Esophagus squamous epithelium (tissue), 5 donors: ENCODE measurements at regions not wholly inside any gene's neighbourhood (a gene's known extent, or its start where the extent isn't known, plus 50 kb on each side); places are given as distances from the start of the nearest gene placed in this dataset.

Experiments
- DNase-seq: peaks from one replicate; lab custom pipeline; 2025; lab: John Stamatoyannopoulos, UW
- H3K27ac ChIP-seq, 4 donors: fragments of 200-600 bp; sonication (generic); one replicate each; pipeline ENCODE4 v1.5.1; 2016 to 2019; ENCODE audit warnings: mild to moderate bottlenecking in 1 of 4
- H3K27me3 ChIP-seq, 4 donors: fragments of 200-600 bp; sonication (generic); 1 replicate in 3 of 4; 2 replicates in 1 of 4; pipeline versions ENCODE4 v1.5.1 to v1.6.0; 2017 to 2021; ENCODE audit warnings: antibody characterized with exemption in 1 of 4
- H3K36me3 ChIP-seq, 3 donors: fragments of 200-600 bp; sonication (generic); one replicate each; pipeline ENCODE4 v1.5.1; 2016 to 2019
- H3K4me1 ChIP-seq, 3 donors: fragments of 200-600 bp; sonication (generic); one replicate each; pipeline ENCODE4 v1.5.1; 2017 to 2019
- H3K4me3 ChIP-seq, 4 donors: fragments of 200-600 bp; sonication (generic); 1 replicate in 3 of 4; 2 replicates in 1 of 4; pipeline ENCODE4 v1.5.1; 2016 to 2019; ENCODE audit warnings: mild to moderate bottlenecking in 2 of 4, moderate library complexity in 1 of 4
- H3K9me3 ChIP-seq, 3 donors: fragments of 200-600 bp; sonication (generic); one replicate each; pipeline ENCODE4 v1.5.1; 2016 to 2019
- POLR2A ChIP-seq, 4 donors: fragments of 450-650 bp; IDR thresholded peaks; one replicate each; pipeline ENCODE4 v1.6.1; 2017; ENCODE audit warnings: antibody characterized with exemption in 4 of 4, mild to moderate bottlenecking in 4 of 4, moderate library complexity in 3 of 4
- WGBS, 2 donors: methylation state at CpG; one replicate each; pipeline ENCODE4 v1.1.5; 2018; 5-methylcytosine and 5-hydroxymethylcytosine counted together
- intact Hi-C: fragments of 100-400 bp; cut with DNase I; formaldehyde crosslinking; loops from one replicate; pipeline ENCODE4 v1.15.0; 2022
- TF ChIP-seq, protein P1 (sequence below), 6 experiments: fragments of 450-650 bp in 4 of 6; fragments of 200-600 bp in 2 of 6; sonication (generic) in 2 of 6; IDR thresholded peaks; one replicate each; pipeline ENCODE4 v1.5.1; 2016 to 2019; ENCODE audit warnings: antibody characterized with exemption in 6 of 6, mild to moderate bottlenecking in 4 of 6, moderate library complexity in 4 of 6
- donor health status: DM: yes; HTN: yes; CAD: no.

DNA sequence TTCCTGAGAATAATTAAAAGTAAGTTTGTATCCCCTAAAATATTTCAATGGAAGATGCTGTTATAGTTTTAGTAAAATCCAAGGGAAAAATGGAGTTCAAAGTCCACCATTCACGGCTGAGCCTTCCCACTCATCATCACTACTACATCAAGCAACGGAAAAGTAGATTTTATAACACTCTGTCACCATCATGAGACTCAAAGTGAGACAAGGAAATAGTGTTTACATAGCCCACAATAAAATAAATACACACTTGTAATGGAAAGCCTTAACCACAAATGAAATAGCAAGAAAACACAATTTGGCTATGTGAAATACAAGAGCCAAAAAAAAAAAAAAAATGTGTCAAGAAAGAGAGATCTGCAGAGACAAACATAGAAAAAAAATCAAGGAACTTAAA lies 569.9 kb upstream of the REG3G start:
- intact Hi-C loops: no loop called here
- WGBS, 2 donors: 24 to 38% methylated on average over 2 of the region's 2 CpGs

DNA sequence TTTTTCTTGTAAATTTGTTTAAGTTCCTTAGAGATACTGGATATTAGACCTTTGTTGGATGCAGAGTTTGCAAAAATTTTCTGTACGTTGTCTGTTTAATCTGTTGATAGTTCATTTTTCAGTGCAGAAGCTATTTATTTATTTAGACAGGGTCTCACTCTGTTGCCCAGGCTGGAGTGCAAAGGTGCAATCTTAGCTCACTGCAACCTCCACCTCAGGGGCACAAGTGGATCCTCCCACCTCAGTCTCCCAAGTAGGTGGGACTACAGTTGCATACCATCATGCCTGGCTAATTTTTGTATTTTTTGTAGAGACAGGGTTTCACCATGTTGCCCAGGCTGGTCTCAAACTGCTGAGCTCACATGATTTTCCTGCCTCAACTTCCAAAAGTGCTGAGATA lies 568.2 kb upstream of the REG3G start:
- H3K4me3 ChIP-seq: no peak overlapping the region
- no peaks in the 10 kb centered on the region for H3K27me3 ChIP-seq
- H3K9me3 ChIP-seq: no peaks in the 10 kb centered on the region
- DNase-seq: no peak
- H3K4me1 ChIP-seq: no peaks in the 10 kb centered on the region
- no peak for TF ChIP-seq POLR2A (IDR thresholded peaks at IDR 0.05)
- TF ChIP-seq, protein P1, sequence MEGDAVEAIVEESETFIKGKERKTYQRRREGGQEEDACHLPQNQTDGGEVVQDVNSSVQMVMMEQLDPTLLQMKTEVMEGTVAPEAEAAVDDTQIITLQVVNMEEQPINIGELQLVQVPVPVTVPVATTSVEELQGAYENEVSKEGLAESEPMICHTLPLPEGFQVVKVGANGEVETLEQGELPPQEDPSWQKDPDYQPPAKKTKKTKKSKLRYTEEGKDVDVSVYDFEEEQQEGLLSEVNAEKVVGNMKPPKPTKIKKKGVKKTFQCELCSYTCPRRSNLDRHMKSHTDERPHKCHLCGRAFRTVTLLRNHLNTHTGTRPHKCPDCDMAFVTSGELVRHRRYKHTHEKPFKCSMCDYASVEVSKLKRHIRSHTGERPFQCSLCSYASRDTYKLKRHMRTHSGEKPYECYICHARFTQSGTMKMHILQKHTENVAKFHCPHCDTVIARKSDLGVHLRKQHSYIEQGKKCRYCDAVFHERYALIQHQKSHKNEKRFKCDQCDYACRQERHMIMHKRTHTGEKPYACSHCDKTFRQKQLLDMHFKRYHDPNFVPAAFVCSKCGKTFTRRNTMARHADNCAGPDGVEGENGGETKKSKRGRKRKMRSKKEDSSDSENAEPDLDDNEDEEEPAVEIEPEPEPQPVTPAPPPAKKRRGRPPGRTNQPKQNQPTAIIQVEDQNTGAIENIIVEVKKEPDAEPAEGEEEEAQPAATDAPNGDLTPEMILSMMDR (IDR thresholded peaks at IDR 0.05): no peak
- H3K27ac ChIP-seq: no peak overlapping the region
- WGBS, 2 donors: 47 to 53% methylated on average over 1 of the region's 1 CpG
- H3K36me3 ChIP-seq: no peaks in the 10 kb centered on the region
- intact Hi-C loops: no loop called here

More for the DNA sequence above, 569.9 kb upstream of the REG3G start:
- H3K27ac ChIP-seq: no peak overlapping the region
- DNase-seq: no peak
- H3K9me3 ChIP-seq: no peaks in the 10 kb centered on the region
- H3K36me3 ChIP-seq: no peaks in the 10 kb centered on the region
- no peaks in the 10 kb centered on the region for H3K27me3 ChIP-seq
- H3K4me3 ChIP-seq: no peak overlapping the region
- no peaks in the 10 kb centered on the region for H3K4me1 ChIP-seq
- no peak for TF ChIP-seq POLR2A (IDR thresholded peaks at IDR 0.05)
- TF ChIP-seq, protein P1 (IDR thresholded peaks at IDR 0.05): no peak

- no peak for TF ChIP-seq POLR2A (IDR thresholded peaks at IDR 0.05)
- TF ChIP-seq, protein P1 (IDR thresholded peaks at IDR 0.05): no peak
- intact Hi-C loops: no loop called here
- H3K27me3 ChIP-seq: no peaks in the 10 kb centered on the region
- no peaks in the 10 kb centered on the region for H3K4me1 ChIP-seq
- H3K4me3 ChIP-seq: no peak overlapping the region
- no peaks in the 10 kb centered on the region for H3K36me3 ChIP-seq
- no peaks in the 10 kb centered on the region for H3K9me3 ChIP-seq
- WGBS, 2 donors: 88 to 91% methylated on average over 3 of the region's 3 CpGs
- H3K27ac ChIP-seq: no peak overlapping the region
- no peak for DNase-seq
Measured at GRCh38 chr2:78465707-78466106, 559.8 kb upstream of the REG3G start.

DNA sequence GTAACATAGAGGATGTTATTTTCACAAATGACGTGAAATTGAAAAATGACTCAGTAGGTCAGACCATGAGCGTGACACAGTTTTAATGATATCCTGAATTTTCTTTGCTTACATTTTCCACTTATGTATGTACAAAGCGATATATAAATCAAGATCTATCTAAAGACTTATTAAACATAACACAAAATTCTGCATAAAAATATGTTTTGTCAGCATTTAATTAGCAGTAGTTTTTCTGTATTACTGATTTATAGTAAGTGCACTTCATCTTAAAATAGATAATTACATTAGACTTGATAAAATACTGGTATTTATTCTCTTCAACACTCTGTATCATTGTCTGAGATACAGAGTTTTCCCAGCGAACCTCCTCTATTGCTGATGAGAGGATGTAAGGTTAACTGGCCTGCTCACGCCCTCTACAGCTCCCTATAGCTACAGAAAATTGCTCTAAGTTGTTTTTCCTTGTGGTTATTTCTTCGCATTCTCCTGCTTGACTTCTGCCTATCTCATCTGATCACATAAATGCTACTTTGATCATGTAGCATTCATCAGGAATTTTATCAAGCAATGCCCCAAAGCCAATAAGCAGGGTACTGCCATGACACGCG lies 548.8 kb upstream of the REG3G start:
- Histone ChIP-seq H3K4me1 (no peaks in the 10 kb centered on the region), H3K27me3 (no peaks in the 10 kb centered on the region), H3K36me3 (no peaks in the 10 kb centered on the region), H3K9me3 (no peaks in the 10 kb centered on the region), H3K4me3 (no peak overlapping the region), H3K27ac (no peak overlapping the region)
- TF ChIP-seq POLR2A (IDR thresholded peaks at IDR 0.05): no peak
- TF ChIP-seq, protein P1 (IDR thresholded peaks at IDR 0.05): no peak
- WGBS, 2 donors: 81 to 85% methylated on average over 8 of the region's 8 CpGs
- no peak for DNase-seq
- intact Hi-C loops: no loop called here

DNA sequence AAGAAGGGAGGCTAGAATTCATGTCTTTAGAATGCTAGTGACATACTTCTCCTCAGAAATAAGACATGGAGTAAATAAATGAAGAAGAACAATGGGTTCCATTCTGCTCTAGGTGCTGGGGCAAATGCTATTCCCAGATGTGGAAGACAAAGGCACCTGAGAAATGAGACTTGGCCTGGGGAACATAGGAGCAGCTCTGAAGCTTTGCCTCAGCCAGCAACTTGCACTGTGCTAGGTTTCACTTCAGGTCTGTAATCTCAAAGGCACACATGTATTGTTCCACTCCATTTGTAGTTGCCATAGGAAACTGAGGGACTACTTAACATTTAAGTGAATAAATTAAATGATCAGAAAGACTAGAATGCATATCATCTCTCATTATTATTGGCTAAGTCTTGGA lies 538.9 kb upstream of the REG3G start:
- H3K4me3 ChIP-seq: no peak overlapping the region
- intact Hi-C loops: no loop called here
- no peaks in the 10 kb centered on the region for H3K36me3 ChIP-seq
- no peaks in the 10 kb centered on the region for H3K27me3 ChIP-seq
- TF ChIP-seq, protein P1 (IDR thresholded peaks at IDR 0.05): no peak
- TF ChIP-seq POLR2A (IDR thresholded peaks at IDR 0.05): no peak
- DNase-seq: no peak
- no peaks in the 10 kb centered on the region for H3K4me1 ChIP-seq
- no peaks in the 10 kb centered on the region for H3K9me3 ChIP-seq
- no peak overlapping the region for H3K27ac ChIP-seq
